ENCODE measurements at regions not wholly inside any gene's neighbourhood (a gene's known extent, or its start where the extent isn't known, plus 50 kb on each side); places are given as distances from the start of the nearest gene placed in this dataset.

GRCh38 chr2:52311862-52312261 lies 1279.9 kb upstream of the NRXN1 start:
- TF ChIP-seq CTCF (IDR thresholded peaks at IDR 0.05 in 4 of 5, conservative IDR thresholded peaks at IDR 0.05 in 1 of 5) (no peak), POLR2A (IDR thresholded peaks at IDR 0.05) (no peak)

Data from gastrocnemius medialis (tissue), 4 donors.